ENCODE measurements at regions not wholly inside any gene's neighbourhood (a gene's known extent, or its start where the extent isn't known, plus 50 kb on each side); places are given as distances from the start of the nearest gene placed in this dataset.
"Not testable (repeated sequence)": the region's sequence is repeated elsewhere in the genome, so short reads cannot be mapped to it uniquely, and the experiment has no call there.

- H3K79me2 ChIP-seq (ENCODE audit: control insufficient read depth, low read length) = no peaks in the 10 kb centered on the region
- no peaks in the 10 kb centered on the region for H3K9me3 ChIP-seq (ENCODE audit: control insufficient read depth, insufficient read depth, low read length)
- no peaks in the 10 kb centered on the region for H3K27me3 ChIP-seq (ENCODE audit: control insufficient read depth, low read length)
- H3K9me2 ChIP-seq (replicated peaks; ENCODE audit: control insufficient read depth, low read length) = no peaks in the 10 kb centered on the region
- no peak overlapping the region for H3K4me3 ChIP-seq (ENCODE audit: low read length)
- H3K27ac ChIP-seq (ENCODE audit: low read depth, low read length) = no peak overlapping the region
- no peaks in the 10 kb centered on the region for H4K20me1 ChIP-seq (ENCODE audit: control insufficient read depth, insufficient read depth, low read depth, low read length)
- no peak for TF ChIP-seq EZH2phosphoT487 (IDR thresholded peaks at IDR 0.05; ENCODE audit: borderline replicate concordance, low read length)
- no peak for TF ChIP-seq CTCF (IDR thresholded peaks at IDR 0.05; ENCODE audit: low read depth, low read length, poor library complexity, severe bottlenecking)
- no peaks in the 10 kb centered on the region for H3K4me1 ChIP-seq (ENCODE audit: control insufficient read depth, low read length)
- H3F3A ChIP-seq (ENCODE audit: control insufficient read depth, insufficient read depth) = no peaks in the 10 kb centered on the region
- H3K36me3 ChIP-seq (ENCODE audit: control insufficient read depth, low read length) = no peaks in the 10 kb centered on the region
- H3K4me2 ChIP-seq (ENCODE audit: low read length) = no peak overlapping the region
Measured at GRCh38 chr20:48375804-48376203, 452.0 kb downstream of the PREX1 start.

GRCh38 chr20:48374991-48375595, 452.7 kb downstream of the PREX1 start:
- Histone ChIP-seq H3K4me2 (ENCODE audit: low read length) (no peak overlapping the region), H3K4me1 (ENCODE audit: control insufficient read depth, low read length) (no peaks in the 10 kb centered on the region), H4K20me1 (ENCODE audit: control insufficient read depth, insufficient read depth, low read depth, low read length) (no peaks in the 10 kb centered on the region), H3K9me3 (ENCODE audit: control insufficient read depth, insufficient read depth, low read length) (no peaks in the 10 kb centered on the region), H3K4me3 (ENCODE audit: low read length) (no peak overlapping the region), H3F3A (ENCODE audit: control insufficient read depth, insufficient read depth) (no peaks in the 10 kb centered on the region), H3K27me3 (ENCODE audit: control insufficient read depth, low read length) (0 out of 2 replicates have a peak, but pooled peaks cover 2% of the 10 kb centered on the region), H3K79me2 (ENCODE audit: control insufficient read depth, low read length) (no peaks in the 10 kb centered on the region), H3K27ac (ENCODE audit: low read depth, low read length) (no peak overlapping the region), H3K36me3 (ENCODE audit: control insufficient read depth, low read length) (no peaks in the 10 kb centered on the region), H3K9me2 (replicated peaks; ENCODE audit: control insufficient read depth, low read length) (no peaks in the 10 kb centered on the region)
- TF ChIP-seq EZH2phosphoT487 (IDR thresholded peaks at IDR 0.05; ENCODE audit: borderline replicate concordance, low read length) = no peak
- no peak for TF ChIP-seq CTCF (IDR thresholded peaks at IDR 0.05; ENCODE audit: low read depth, low read length, poor library complexity, severe bottlenecking)

- not testable (repeated sequence) for H3K27me3 ChIP-seq (ENCODE audit: control insufficient read depth, low read length); H3K9me3 ChIP-seq (ENCODE audit: control insufficient read depth, insufficient read depth, low read length); H3K79me2 ChIP-seq (ENCODE audit: control insufficient read depth, low read length); H3K4me3 ChIP-seq (ENCODE audit: low read length); H4K20me1 ChIP-seq (ENCODE audit: control insufficient read depth, insufficient read depth, low read depth, low read length); H3F3A ChIP-seq (ENCODE audit: control insufficient read depth, insufficient read depth); H3K4me2 ChIP-seq (ENCODE audit: low read length); H3K4me1 ChIP-seq (ENCODE audit: control insufficient read depth, low read length); H3K36me3 ChIP-seq (ENCODE audit: control insufficient read depth, low read length); H3K9me2 ChIP-seq (replicated peaks; ENCODE audit: control insufficient read depth, low read length); H3K27ac ChIP-seq (ENCODE audit: low read depth, low read length)
Measured at GRCh38 chr20:48374031-48374907, 453.5 kb downstream of the PREX1 start.

- no peak overlapping the region for H3K4me3 ChIP-seq (ENCODE audit: low read length)
Measured at GRCh38 chr20:48373555-48373934, 454.3 kb downstream of the PREX1 start.

More at GRCh38 chr20:48373555-48373934, 454.3 kb downstream of the PREX1 start:
- H4K20me1 ChIP-seq (ENCODE audit: control insufficient read depth, insufficient read depth, low read depth, low read length) = no peaks in the 10 kb centered on the region
- no peak overlapping the region for H3K27ac ChIP-seq (ENCODE audit: low read depth, low read length)
- H3K36me3 ChIP-seq (ENCODE audit: control insufficient read depth, low read length) = no peaks in the 10 kb centered on the region
- H3K4me1 ChIP-seq (ENCODE audit: control insufficient read depth, low read length) = no peaks in the 10 kb centered on the region
- TF ChIP-seq CTCF (IDR thresholded peaks at IDR 0.05; ENCODE audit: low read depth, low read length, poor library complexity, severe bottlenecking) = no peak
- TF ChIP-seq EZH2phosphoT487 (IDR thresholded peaks at IDR 0.05; ENCODE audit: borderline replicate concordance, low read length) = no peak
- H3K27me3 ChIP-seq (ENCODE audit: control insufficient read depth, low read length) = 0 out of 2 replicates have a peak, but pooled peaks cover 2% of the 10 kb centered on the region
- H3K9me2 ChIP-seq (replicated peaks; ENCODE audit: control insufficient read depth, low read length) = no peaks in the 10 kb centered on the region
- no peaks in the 10 kb centered on the region for H3K79me2 ChIP-seq (ENCODE audit: control insufficient read depth, low read length)
- H3K9me3 ChIP-seq (ENCODE audit: control insufficient read depth, insufficient read depth, low read length) = no peaks in the 10 kb centered on the region
- no peaks in the 10 kb centered on the region for H3F3A ChIP-seq (ENCODE audit: control insufficient read depth, insufficient read depth)
- H3K4me2 ChIP-seq (ENCODE audit: low read length) = no peak overlapping the region
